GM18519 (cell line): ENCODE measurements at regions not wholly inside any gene's neighbourhood (a gene's known extent, or its start where the extent isn't known, plus 50 kb on each side); places are given as distances from the start of the nearest gene placed in this dataset.

Experiments
- ATAC-seq: cut with Tn5 transposase; IDR thresholded peaks from one replicate; pipeline ENCODE4 v1.9.1; 2021; ENCODE audit warnings: mild to moderate bottlenecking, moderate library complexity; ENCODE audit not compliant: unreplicated experiment, low FRiP score

GRCh38 chr12:58450868-58451482 lies 469.3 kb downstream of the LRIG3 start:
- no peak for ATAC-seq

- no peak for ATAC-seq
These were observed 467.8 kb downstream of the LRIG3 start for GRCh38 chr12:58452546-58452945.

GRCh38 chr12:58453306-58453705 lies 467.0 kb downstream of the LRIG3 start:
- no peak for ATAC-seq

GRCh38 chr12:58455136-58455535 lies 465.2 kb downstream of the LRIG3 start:
- no peak for ATAC-seq

- no peak for ATAC-seq
These were observed 462.2 kb downstream of the LRIG3 start for GRCh38 chr12:58458102-58458501.

- no peak for ATAC-seq
These were observed 461.1 kb downstream of the LRIG3 start for GRCh38 chr12:58459191-58459590.

- ATAC-seq: no peak
These were observed 457.3 kb downstream of the LRIG3 start for GRCh38 chr12:58463051-58463450.

- ATAC-seq: no peak
These were observed 454.9 kb downstream of the LRIG3 start for GRCh38 chr12:58465418-58465817.

GRCh38 chr12:58470266-58471010 lies 449.9 kb downstream of the LRIG3 start:
- peak; percentile 46 for ATAC-seq

- no peak for ATAC-seq
These were observed 440.9 kb downstream of the LRIG3 start for GRCh38 chr12:58479401-58479800.

- ATAC-seq: no peak
These were observed 438.5 kb downstream of the LRIG3 start for GRCh38 chr12:58481811-58482210.

GRCh38 chr12:58487255-58487654 lies 433.0 kb downstream of the LRIG3 start:
- no peak for ATAC-seq

GRCh38 chr12:58487678-58488161 lies 432.6 kb downstream of the LRIG3 start:
- peak; percentile 71 for ATAC-seq

GRCh38 chr12:58489394-58489793 lies 430.9 kb downstream of the LRIG3 start:
- ATAC-seq: no peak

GRCh38 chr12:58491306-58491705 lies 429.0 kb downstream of the LRIG3 start:
- ATAC-seq: no peak

GRCh38 chr12:58496411-58497190 lies 423.7 kb downstream of the LRIG3 start:
- no peak for ATAC-seq

GRCh38 chr12:58500399-58500798 lies 419.9 kb downstream of the LRIG3 start:
- ATAC-seq: no peak

- no peak for ATAC-seq
These were observed 418.1 kb downstream of the LRIG3 start for GRCh38 chr12:58502226-58502625.

GRCh38 chr12:58502841-58503240 lies 417.5 kb downstream of the LRIG3 start:
- ATAC-seq: no peak

GRCh38 chr12:58503731-58504130 lies 416.6 kb downstream of the LRIG3 start:
- ATAC-seq: no peak
